G401 (cell line): ENCODE measurements at regions not wholly inside any gene's neighbourhood (a gene's known extent, or its start where the extent isn't known, plus 50 kb on each side); places are given as distances from the start of the nearest gene placed in this dataset.

Source experiments
- DNase-seq: peaks from one replicate; pipeline ENCODE4 v3.0.0-alpha.2; 2015; ENCODE audit warnings: low spot score
- in situ Hi-C: cut with HindIII; loops from 2 replicates; pipeline ENCODE4 v1.10.0; 2016; ENCODE audit warnings: low sequenced_read_pairs, mixed read lengths

DNA sequence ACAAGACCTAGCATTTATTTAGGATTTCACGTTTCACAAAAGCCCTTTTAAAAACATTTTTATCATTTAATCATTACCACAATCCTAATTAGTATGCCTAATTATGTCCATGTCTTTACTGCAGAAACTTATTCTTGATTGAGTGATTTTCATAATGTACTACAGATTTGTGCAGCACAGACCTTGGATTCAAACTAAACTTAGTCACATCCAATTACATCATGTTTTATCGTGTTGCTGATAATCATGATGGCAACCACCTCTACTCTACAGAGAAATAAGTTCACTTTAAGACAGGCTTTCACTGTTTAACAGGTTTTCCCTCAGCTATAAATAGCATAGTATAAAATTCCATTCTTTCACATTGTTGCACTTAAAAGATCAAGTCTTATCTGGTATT, 240.9 kb upstream of the RFC3 start:
- in situ Hi-C loops: no loop called here
- no peak for DNase-seq

DNA sequence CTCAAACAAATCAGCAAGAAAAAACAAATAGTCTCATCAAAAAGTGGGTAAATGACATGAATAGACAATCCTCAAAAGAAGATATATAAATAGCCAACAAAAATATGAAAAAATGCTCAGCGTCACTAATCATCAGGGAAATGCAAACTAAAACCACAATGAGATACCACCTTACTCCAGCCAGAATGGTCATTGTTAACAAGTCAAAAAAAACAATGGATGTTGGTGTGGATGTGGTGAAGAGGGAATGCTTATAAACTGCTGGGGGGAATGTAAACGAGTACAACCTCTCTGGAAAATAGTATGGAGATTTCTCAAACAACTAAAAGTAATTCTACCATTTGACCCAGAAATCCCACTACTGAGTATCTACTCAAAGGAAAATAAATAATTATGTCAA, 239.2 kb upstream of the RFC3 start:
- in situ Hi-C loops: no loop called here
- DNase-seq: no peak

DNA sequence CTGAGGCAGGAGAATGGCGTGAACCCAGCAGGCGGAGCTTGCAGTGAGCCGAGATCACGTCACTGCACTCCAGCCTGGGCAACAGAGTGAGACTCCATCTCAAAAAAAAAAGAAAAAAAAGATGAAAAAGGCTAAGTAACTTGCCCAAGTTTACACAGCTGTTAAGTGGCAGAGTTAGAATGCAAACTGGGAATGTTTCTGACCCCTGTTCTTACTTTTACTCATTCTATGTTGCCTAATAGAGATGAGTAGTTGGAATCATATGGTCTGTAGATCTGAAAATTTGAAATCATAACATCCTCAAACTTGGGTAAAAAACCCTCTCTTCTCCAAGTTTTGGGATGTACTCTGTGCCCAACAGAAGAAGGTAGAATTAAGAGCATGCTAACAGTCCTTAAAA, 235.8 kb upstream of the RFC3 start:
- no peak for DNase-seq
- in situ Hi-C loops: no loop called here

DNA sequence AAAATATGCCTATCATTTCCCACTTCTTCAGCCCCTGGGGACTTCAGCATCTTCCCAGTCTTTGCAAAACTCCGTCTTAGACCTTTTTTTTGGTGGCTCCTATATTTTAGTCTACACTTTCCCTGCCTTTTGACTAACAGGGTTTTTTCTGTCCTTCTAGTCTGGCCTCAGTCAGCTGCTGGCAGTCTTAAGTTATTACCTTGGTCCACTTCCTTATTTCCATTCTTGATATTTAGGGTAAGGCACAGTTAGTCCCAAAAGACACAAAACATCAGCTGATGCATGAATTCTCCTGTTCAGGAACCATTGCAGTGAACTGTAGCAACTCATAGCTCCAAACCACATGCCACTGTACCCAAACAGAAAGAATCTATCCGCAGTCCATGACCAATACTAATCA, 234.6 kb upstream of the RFC3 start:
- DNase-seq: no peak
- in situ Hi-C loops: no loop called here

DNA sequence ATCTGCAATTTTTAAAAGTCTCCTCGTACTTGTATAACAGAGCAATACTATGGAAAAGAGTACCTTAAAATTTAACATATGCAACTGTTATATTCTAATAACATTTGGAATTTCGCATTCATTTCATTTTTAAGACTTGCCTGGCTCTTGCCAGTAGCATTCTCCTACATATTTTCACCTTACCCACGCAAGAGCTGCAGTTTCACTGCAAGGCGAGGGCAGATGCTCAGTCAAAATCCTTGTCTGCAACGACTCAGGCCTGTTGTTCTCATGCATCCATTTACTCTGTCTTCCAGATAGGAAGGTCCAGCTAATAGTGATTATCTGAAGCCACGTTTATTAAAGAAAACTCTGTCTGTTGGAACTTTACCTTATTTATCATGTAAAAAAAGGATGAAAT, 227.0 kb upstream of the RFC3 start:
- no peak for DNase-seq
- in situ Hi-C loops: no loop called here

DNA sequence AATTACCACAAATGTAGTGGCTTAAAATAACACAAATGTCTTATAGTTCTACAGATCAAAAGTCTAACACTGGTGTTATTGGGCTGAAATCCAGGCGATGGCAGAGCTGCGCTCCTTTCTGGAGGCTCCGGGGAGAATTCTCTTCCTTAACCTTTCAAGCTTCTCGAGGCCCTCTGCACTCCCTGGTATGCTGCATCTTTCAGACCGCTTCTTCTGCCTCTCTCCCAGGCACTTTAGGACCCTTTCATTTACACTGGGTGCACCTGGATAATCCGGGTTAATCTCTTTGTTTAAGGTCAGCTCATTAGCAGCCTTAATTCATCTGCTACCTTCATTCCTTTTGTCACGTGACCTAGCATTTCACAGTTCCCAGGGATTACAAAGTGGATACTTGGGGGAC, 211.3 kb upstream of the RFC3 start:
- in situ Hi-C loops: no loop called here
- DNase-seq: no peak

DNA sequence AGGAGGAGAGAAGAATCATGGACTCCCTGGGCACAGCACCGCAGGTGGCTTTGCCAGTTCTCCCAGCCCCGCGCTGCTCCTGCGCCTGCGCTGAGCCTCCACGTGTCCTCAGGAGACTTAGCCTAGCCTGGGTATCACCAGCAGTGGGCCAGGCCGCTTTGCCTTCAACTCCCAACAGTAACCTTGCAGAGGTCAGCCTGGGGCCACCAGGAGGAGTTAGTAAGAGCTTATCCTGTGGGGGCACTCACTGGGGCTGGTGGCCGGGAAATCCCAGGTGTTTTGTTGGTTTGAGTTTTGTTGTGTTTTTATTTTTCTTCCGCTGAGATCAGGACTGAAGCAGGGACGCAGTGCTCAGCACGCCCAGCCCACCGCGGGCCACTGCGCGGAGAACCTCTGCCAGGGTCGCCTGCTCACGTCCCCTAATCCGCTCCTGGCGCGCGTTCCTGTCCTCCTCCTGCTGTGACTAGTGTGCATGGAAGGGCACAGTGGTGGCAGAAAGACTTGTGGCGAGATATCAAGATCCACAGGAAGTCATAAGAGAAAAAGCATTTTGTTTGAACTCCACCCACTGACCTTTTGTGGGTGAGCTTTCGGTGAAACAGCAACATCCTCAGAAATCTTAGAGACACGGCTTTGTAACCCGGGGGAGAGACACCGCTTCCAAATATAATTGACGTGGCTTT, 207.4 kb upstream of the RFC3 start:
- in situ Hi-C loops: no loop called here
- peak; percentile 62 for DNase-seq

DNA sequence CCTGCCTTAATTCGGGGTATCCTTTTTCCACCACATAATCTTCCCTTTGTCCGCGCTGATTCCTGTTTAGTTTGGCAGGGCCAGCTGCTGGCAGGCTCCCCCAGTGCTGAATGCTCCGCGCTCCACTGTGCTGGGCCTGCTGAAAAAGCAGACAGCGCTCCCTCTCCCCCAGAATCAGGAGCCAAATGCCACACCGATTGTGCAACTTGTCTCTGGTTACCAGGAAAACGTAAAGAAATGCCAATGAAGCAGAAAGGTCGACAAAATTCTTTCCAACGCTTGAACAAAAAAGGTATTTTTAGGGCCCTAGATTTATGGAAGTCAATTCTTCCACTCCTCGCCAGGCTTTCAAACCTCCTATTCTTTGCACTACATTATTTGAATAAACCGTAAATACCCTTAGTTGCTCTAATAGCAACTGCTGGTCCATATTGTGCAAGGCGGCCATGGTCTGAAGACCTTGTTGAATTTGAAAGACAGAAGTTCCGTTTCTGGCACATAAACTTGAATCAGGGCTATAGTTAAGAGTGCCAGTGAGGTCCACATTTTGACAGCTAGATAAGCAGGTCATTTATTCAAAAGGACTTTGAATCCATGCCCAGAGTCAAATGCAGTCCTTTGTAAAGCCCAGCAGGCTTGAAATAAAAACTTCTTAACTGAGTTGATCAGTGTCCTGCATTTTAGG, 206.7 kb upstream of the RFC3 start:
- in situ Hi-C loops: no loop called here
- DNase-seq: peak; percentile 76

DNA sequence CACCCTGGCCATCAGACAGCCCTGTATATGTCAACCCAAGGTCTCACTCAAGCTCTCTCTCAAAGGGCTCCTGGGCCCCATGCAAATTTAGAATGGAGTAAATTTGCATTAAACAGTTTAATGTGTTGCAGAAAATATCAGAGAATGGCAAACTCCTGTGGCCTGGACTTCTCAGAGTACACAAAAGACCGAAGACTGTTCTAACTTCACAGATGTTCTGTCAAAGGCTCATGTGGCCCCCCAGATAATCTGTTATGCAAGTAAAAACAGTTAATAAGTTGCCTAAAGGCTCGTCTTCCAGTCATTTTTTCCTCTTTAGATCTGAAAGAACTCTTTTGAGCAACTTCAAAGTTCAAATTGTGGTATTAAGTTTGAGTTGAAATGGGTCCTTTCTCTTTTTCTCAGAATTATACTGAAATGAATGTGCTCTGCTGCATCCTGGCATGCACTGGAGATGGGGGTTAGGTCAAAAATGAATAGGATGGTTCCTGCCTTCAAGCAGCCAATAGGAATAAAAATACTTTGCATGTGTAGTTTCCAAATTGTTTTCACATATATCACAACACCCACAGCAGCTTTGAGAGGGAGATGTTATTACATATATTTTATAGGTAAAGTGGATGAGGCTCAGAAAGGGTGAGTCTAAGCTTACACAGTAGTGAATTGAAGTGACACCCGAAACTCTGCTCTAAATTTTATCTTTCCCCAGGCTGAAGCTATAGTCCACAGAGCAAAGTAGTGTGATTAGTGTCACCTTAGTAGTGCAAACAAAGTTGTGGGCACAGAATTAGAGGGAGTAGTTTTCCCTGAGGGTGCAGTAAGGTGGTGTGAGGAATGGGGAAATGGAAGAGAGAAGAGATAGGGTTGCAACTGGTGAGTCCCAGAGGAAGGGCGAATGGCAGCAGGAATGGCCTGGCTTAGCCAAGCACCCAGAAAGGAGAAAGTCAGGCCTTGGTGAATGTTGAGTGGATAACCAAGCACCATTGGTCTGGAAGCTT, 205.0 kb upstream of the RFC3 start:
- DNase-seq: no peak
- in situ Hi-C loops: no loop called here

DNA sequence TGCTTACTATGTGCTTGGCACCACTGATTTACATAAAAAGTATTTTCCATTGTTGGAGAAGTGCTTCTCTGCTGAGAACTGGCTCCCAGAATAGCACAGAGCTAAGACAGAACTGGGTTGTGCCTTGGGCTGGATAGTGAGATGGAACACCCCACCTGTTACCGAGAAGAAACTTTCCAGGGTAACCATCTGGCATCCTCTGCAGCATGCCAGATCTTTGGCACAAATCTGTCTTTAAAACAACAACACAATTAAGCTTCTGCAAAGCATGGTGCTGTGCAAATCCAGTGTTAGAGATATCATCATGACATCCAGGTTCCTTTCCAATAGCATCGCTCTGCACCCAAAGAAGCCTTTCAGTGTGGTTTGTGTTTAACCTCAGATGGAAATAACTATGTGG, 202.5 kb upstream of the RFC3 start:
- peak; percentile 93 for DNase-seq
- in situ Hi-C loops: no loop called here

DNA sequence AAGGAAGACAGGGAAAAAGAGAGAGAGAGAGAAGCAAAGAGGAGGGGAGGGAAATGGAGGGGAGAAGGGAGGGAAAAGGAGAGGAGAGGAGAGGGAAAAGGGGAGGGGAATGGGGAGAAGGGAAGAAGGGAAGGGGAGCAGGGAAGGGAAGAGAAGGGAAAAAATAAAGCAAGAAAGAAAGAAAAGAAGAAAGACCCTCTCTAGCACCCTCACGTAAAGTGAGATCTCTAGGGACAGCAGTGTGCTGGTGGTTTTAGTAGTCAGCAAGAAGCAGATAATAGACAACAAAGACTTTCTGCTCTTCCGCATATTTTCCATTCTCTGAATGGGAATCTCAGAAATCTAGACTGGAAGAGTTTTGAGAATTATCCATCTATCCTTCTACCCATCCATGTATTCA, 201.8 kb upstream of the RFC3 start:
- DNase-seq: no peak
- in situ Hi-C loops: no loop called here

DNA sequence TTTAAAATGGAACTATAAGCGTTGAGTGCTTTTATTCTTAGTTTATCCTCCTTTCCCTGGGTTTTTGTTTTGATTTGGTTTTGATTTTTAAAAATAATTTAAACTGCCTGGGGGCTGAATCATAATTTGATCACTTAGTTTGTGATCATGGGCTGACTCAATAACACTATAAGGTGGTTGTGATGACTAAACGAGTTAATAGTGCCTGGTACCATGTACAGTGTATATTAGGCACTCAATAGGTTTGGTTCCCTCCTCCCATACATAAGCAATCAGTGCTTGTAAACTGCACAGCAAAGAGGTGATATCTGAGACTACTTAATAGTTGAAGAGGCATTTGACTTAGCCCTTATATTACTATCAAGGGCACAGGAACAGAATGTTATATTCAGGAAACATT, 200.9 kb upstream of the RFC3 start:
- DNase-seq: no peak
- in situ Hi-C loops: no loop called here

DNA sequence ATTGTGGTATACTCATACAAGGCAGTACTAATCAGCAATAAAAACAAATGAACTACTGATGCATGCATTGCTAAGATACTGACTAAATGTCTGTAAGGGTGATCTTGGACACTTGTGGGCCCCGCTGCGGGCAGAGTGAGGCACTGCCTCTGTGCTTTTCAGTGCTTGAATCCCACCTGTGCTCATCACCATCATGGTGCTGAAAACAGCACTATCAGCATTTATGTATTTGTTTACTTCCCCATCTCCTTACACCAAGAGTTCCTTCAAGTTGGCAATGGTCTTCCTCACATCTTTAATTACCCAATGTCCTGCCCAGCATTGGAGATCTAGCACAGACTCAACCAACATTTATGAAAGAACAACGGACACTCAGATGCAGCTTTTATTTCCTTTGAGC, 193.7 kb upstream of the RFC3 start:
- no peak for DNase-seq
- in situ Hi-C loops: no loop called here

DNA sequence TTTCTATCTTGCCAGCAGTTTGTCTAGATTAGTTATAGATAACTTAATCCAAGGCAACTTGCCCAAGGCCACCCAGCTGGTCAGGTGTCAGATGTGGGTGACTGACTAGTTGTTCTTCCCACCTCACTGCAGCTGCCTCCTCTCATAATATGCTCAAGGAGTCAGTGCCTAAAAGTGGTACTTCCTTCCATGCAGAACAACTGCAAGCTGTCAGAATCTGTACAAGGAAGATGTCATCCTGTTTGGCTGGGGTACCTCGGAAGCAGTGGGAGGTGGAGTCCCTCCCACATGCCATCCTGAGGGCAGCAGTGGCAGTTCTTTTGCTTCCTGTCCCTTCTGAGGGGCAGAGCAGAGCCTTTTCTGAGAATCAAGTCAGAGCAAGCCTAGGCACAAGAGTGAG, 193.2 kb upstream of the RFC3 start:
- in situ Hi-C loops: no loop called here
- no peak for DNase-seq

DNA sequence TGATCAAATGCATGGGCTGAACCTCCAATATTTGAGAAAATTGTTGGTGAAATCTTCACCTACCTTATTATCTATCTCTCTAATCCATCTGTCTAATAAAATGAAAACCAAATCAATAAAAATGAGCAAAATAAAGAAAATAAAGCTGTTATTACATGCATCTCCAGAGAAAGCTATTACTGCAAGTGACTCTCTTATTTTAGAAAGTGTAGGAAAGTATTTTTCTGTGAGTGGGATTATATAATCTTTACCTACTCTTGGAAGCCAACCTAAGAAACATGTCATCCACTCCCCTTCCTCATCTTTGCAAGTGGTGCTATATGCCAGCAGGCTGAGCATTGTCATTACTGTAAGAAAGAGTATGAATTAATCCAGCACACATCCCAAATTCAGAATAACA, 191.5 kb upstream of the RFC3 start:
- in situ Hi-C loops: no loop called here
- no peak for DNase-seq

DNA sequence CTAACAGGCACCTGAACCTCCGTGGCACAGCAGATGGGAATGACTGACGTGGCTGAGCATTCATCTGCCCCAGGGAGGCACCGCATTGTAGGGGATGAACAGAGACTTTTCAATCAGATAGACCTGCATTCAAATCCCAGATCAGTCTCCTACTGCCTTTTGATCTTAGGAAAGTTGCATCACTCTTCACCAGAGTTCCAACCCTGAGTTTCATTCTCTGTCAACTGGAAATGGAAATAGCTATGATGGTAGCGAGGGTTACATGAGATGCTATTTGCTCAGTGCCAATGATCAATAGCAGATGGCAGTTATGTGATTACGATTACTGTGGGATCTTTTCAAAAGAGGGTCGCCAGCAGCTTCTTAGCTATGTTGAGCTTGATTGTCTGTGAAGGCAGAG, 189.3 kb upstream of the RFC3 start:
- no peak for DNase-seq
- in situ Hi-C loops: no loop called here

DNA sequence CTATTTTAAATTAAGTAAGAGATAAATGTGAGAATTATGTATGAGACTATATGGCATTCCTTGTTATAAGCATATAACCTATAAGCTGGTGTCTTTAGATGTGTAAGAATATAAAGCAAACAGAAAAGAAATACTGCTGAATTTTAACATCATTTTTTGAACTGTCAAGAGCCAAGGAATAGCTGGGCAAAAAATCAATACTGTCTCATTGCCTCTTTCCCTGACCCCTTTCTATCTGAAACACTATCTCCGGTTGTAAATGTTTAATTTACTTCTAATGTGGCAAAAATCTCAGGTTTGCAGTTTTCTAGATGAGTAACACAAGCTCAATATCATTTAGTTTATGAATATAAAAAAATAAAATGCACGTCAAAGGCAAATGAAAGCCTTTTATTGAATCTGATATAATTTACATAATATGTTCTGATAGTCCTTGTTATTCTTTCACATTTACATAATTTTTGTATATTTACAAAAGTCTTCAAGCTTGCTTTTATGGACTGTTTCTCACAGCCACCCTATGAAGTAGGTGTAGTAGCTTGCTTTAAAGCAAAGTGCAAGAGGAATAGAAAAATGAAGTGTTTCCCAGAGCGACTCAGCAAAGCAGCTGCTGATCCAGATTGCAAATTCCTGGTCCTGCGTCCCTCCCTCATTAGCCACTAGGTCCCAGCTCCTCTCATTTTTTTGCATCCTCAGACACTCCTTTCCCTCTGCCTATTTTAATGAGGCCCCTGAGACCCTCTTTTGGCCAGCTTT, 188.2 kb upstream of the RFC3 start:
- DNase-seq: no peak
- in situ Hi-C loops: no loop called here

DNA sequence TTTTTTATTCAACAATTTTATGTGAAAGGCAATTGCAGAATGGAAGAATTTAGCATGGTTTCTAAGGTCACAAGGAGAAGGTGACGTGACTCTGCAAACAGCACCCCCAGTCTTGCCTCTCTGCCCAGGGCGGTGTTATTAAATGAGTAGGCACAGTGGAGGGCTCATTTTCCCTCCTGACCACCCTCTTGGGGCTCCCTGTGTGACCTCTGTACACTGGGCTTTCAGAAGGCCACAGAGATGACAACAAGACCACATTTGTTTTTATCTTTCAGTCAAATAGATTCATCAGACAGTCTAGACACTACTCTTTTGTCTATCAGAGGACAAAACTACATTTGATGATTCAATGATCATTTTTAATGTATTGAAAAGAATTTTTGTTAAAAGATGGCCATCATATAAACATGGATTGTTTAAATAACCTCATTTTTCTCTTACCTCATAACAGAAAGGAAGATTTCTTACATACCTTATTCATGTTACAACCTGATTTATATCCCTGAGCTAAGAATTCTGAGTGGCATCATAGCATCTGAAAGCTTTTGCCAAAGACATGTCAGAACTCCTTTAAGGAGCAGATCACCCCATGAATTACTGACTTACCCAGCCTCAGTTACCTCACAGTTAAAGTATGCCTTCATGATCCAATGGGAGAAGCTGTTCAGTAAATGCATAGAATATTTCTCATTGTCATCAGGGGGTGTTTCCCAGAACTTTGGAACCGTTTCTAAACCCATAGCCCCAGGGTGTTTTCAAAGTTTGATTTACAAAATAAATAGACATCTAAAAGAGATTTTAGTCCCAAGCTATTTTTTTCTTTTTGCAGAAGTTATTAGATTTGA, 184.0 kb upstream of the RFC3 start:
- no peak for DNase-seq
- in situ Hi-C loops: no loop called here

DNA sequence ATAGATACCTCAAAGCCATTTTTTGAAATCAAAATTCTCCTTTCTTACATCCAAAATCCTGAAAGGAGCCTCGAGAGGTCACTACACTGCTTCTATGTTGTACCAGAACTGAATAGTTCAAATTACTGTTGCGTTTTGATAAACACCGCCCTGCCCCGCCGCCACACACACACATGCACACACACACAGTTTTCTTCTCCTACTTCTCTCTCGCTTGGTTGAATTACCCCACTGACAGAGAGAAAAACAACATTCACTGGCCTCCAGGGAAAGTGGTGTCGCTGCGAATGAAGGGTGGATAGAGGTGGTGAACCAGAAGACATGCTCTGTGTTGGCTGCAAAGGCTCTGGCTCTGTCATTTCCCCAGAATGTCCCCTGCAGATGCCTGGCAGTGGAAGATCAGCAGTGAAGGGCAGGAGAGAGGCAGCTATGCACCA, 183.4 kb upstream of the RFC3 start:
- in situ Hi-C loops: no loop called here
- peak; percentile 19 for DNase-seq
